Peyer's patch (tissue), 4 donors: ENCODE measurements at regions not wholly inside any gene's neighbourhood (a gene's known extent, or its start where the extent isn't known, plus 50 kb on each side); places are given as distances from the start of the nearest gene placed in this dataset.
"Not testable (repeated sequence)": the region's sequence is repeated elsewhere in the genome, so short reads cannot be mapped to it uniquely, and the experiment has no call there.

Source experiments
- DNase-seq, 3 donors: peaks; one replicate each; pipeline ENCODE4 v3.0.0-alpha.2; 2017 to 2019
- H3K27ac ChIP-seq, 4 donors: fragments of 200-600 bp; sonication (generic); one replicate each; pipeline ENCODE4 v1.5.1; 2016 to 2019
- H3K27me3 ChIP-seq, 2 donors: fragments of 200-600 bp; sonication (generic); one replicate each; pipeline ENCODE4 v1.5.1; 2019
- H3K36me3 ChIP-seq, 3 donors: fragments of 200-600 bp; sonication (generic); one replicate each; pipeline ENCODE4 v1.5.1; 2016 to 2019
- H3K4me1 ChIP-seq, 4 donors: fragments of 200-600 bp; sonication (generic); one replicate each; pipeline ENCODE4 v1.5.1; 2016 to 2019
- H3K4me3 ChIP-seq, 4 donors: fragments of 200-600 bp; sonication (generic); 1 replicate in 3 of 4; 2 replicates in 1 of 4; pipeline ENCODE4 v1.5.1; 2016 to 2019; ENCODE audit warnings: mild to moderate bottlenecking in 1 of 4
- H3K9me3 ChIP-seq, 4 donors: fragments of 200-600 bp; sonication (generic); one replicate each; pipeline ENCODE4 v1.5.1; 2016 to 2019; ENCODE audit warnings: mild to moderate bottlenecking in 1 of 4
- POLR2A ChIP-seq, 2 donors: fragments of 450-650 bp; IDR thresholded peaks; one replicate each; pipeline ENCODE4 v1.5.1; 2017; ENCODE audit warnings: antibody characterized with exemption in 2 of 2, mild to moderate bottlenecking in 2 of 2, moderate library complexity in 2 of 2
- TF ChIP-seq, protein P1 (sequence below), 6 experiments: fragments of 450-650 bp in 4 of 6; fragments of 200-600 bp in 2 of 6; sonication (generic) in 1 of 6; IDR thresholded peaks; one replicate each; pipeline ENCODE4 v1.5.1; 2017 to 2019; ENCODE audit warnings: antibody characterized with exemption in 6 of 6, mild to moderate bottlenecking in 3 of 6, moderate library complexity in 1 of 6

DNA sequence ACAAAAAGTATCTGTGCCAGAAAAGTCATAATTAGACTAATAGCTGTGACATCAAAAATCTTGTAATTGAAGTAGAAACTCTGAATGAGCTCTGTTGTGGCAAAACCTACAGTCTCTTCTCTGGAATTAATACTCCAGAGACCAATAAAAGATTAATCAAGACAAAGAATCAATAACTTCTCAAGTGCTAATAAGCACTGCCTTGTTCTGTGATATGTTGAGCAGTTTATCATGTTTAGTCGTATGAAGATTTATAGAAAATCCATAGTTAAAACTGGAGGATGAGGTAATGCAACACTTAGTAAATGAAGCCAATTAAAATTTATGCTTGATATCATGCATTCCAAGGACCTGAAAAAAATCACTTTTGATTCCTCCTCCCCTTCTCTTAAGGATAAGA, 72.3 kb upstream of the RNF32 start:
- no peak for TF ChIP-seq POLR2A (IDR thresholded peaks at IDR 0.05)
- no peak overlapping the region for H3K4me3 ChIP-seq
- no peaks in the 10 kb centered on the region for H3K27me3 ChIP-seq
- no peaks in the 10 kb centered on the region for H3K36me3 ChIP-seq
- H3K4me1 ChIP-seq = no peaks in the 10 kb centered on the region
- H3K27ac ChIP-seq = no peak overlapping the region
- peaks cover 0 to 8% (median 2%) of the 10 kb centered on the region in 4 donors for H3K9me3 ChIP-seq
- DNase-seq = no peak

DNA sequence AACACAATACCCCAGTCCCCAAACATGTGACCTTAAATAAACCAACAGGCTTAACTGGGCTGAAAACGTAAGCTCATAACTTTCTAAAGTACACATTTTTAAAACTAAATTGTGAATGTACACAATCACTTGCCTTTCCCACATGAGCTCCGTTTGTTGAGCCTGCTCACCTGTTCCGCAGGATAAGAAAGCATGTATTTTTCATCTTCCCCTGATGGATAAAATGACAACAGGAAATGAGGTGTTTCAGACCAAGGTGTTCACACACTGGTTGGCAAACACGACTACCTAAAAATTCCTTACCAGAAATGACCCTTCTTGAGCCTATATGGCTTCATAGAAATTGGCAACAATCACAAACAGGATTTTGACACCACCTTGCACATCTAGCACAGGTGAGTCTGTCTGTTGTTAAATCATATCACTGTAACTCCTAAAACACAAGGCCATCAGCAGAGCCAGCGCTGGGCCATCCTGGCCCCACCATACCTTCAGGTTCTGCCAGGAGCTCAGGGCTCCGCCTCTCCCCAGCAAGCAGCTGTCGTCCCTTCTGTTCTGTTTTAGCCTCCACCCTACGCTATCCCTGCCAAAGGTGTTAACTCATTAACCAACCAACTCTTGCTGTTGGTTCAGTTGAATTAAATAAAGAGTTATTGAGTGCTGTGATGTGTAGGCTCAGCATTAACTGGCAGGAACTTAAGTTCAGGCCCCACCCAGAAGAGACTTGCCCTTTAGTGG, 73.6 kb upstream of the RNF32 start:
- H3K4me3 ChIP-seq = no peak overlapping the region
- no peaks in the 10 kb centered on the region for H3K27me3 ChIP-seq
- TF ChIP-seq, protein P1, sequence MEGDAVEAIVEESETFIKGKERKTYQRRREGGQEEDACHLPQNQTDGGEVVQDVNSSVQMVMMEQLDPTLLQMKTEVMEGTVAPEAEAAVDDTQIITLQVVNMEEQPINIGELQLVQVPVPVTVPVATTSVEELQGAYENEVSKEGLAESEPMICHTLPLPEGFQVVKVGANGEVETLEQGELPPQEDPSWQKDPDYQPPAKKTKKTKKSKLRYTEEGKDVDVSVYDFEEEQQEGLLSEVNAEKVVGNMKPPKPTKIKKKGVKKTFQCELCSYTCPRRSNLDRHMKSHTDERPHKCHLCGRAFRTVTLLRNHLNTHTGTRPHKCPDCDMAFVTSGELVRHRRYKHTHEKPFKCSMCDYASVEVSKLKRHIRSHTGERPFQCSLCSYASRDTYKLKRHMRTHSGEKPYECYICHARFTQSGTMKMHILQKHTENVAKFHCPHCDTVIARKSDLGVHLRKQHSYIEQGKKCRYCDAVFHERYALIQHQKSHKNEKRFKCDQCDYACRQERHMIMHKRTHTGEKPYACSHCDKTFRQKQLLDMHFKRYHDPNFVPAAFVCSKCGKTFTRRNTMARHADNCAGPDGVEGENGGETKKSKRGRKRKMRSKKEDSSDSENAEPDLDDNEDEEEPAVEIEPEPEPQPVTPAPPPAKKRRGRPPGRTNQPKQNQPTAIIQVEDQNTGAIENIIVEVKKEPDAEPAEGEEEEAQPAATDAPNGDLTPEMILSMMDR (IDR thresholded peaks at IDR 0.05) = no peak
- TF ChIP-seq POLR2A (IDR thresholded peaks at IDR 0.05) = no peak
- peaks cover 0 to 8% (median 2%) of the 10 kb centered on the region in 4 donors for H3K9me3 ChIP-seq
- H3K36me3 ChIP-seq = no peaks in the 10 kb centered on the region
- H3K27ac ChIP-seq = peak overlapping the region in 1 of 4 donors; percentile 43
- H3K4me1 ChIP-seq = no peaks in the 10 kb centered on the region
- peak in 2 of 3 donors; percentile 57 to 62 for DNase-seq

DNA sequence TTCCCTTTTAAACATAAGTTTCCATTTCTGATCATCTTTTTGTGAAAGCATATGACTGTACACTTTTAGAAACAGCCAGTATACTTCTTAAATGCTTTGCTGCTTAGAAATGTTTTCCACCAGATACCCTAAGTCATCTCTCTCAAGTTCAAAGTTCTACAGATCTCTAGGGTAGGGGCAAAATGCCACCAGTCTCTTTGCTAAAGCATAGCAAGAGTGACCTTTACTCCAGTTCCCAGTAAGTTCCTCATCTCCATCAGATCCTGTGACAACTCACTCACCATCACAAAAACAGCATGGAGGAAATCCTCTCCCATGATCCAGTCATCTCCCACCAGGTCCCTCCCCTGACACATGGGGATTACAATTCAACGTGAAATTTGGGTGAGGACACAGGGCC, 75.6 kb upstream of the RNF32 start:
- not testable (repeated sequence) for H3K36me3 ChIP-seq, H3K4me1 ChIP-seq, H3K27me3 ChIP-seq, H3K9me3 ChIP-seq, H3K4me3 ChIP-seq, DNase-seq, H3K27ac ChIP-seq

DNA sequence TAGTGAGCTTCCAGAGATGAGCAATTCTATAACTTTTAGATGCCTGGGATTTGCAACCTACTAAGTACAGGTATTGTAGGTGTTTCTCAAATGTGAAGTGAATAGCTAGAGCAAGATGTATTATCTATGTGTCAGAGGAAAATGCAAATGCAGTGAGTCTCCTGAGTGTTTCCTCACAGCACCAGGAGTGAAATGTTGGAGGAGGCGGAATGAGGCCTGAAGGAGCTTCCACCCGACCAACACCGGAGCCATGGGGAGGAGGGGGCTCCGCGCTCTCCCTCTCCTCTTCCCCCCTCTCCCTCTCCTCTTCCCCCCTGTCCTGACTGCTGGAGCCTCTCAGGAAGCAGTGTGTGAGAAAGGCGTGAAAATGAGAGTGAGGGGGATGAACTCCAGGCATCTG, 79.9 kb upstream of the RNF32 start:
- H3K27me3 ChIP-seq = no peaks in the 10 kb centered on the region
- TF ChIP-seq, protein P1 (IDR thresholded peaks at IDR 0.05) = no peak
- TF ChIP-seq POLR2A (IDR thresholded peaks at IDR 0.05) = no peak
- no peaks in the 10 kb centered on the region for H3K36me3 ChIP-seq
- no peak for DNase-seq
- H3K27ac ChIP-seq = no peak overlapping the region
- H3K9me3 ChIP-seq = peaks cover 0 to 8% (median 2%) of the 10 kb centered on the region in 4 donors
- H3K4me1 ChIP-seq = no peaks in the 10 kb centered on the region
- H3K4me3 ChIP-seq = no peak overlapping the region

DNA sequence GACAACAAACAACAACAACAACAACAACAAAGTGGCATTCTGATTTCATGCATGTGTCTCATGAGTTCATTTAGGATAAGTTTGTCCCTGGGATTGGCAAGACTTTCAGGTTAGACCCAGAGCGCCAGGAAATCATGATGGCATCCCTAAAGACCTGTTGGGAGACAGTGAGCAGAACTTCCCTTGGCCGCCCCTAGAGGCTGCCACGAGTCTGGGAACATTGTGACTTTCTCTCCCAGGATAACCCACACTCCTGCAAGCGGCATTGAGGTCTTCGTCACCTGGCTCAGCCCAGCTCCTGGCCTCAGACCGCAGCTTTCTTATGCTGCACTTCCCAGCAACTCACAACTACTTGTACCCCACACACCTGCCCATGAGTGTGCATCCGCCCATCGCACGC, 80.5 kb upstream of the RNF32 start:
- TF ChIP-seq POLR2A (IDR thresholded peaks at IDR 0.05) = no peak
- TF ChIP-seq, protein P1 (IDR thresholded peaks at IDR 0.05) = peak in 3 of 6 experiments; percentile 22 to 47 (median 43)
- Histone ChIP-seq H3K27ac (no peak overlapping the region), H3K36me3 (no peaks in the 10 kb centered on the region), H3K27me3 (no peaks in the 10 kb centered on the region), H3K9me3 (peaks cover 0 to 8% (median 2%) of the 10 kb centered on the region in 4 donors), H3K4me1 (no peaks in the 10 kb centered on the region), H3K4me3 (no peak overlapping the region)
- DNase-seq = peak in 1 of 3 donors; percentile 51

DNA sequence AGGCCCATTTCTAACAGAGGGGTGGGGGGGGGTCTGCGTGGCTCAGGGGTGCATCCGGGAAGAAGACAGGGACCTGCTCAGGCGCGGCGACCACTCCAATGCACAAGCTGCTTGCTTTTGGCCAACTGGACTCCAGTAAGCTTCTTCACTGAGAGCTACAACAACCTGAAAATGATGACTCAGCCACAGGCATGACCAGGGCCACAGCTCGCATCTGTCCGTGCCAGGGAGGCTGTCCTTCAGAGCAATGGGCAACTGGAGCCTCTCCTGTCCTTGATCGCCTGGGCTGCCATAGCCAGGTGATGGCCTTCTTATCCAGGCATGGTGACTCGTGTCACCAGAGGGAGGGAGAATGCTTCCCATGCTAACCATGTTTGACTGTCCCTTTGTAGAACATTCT, 81.6 kb upstream of the RNF32 start:
- Histone ChIP-seq H3K36me3 (no peaks in the 10 kb centered on the region), H3K4me1 (no peaks in the 10 kb centered on the region), H3K27ac (no peak overlapping the region), H3K27me3 (no peaks in the 10 kb centered on the region), H3K9me3 (peaks cover 0 to 2% (median under 1%) of the 10 kb centered on the region in 4 donors), H3K4me3 (no peak overlapping the region)
- TF ChIP-seq, protein P1 (IDR thresholded peaks at IDR 0.05) = no peak
- no peak for TF ChIP-seq POLR2A (IDR thresholded peaks at IDR 0.05)
- DNase-seq = no peak
